ENCODE measurements at regions not wholly inside any gene's neighbourhood (a gene's known extent, or its start where the extent isn't known, plus 50 kb on each side); places are given as distances from the start of the nearest gene placed in this dataset.

GRCh38 chr7:132672200-132672990 lies 96.1 kb upstream of the PLXNA4 start:
- Histone ChIP-seq H4K20me1 (replicated peaks; ENCODE audit: insufficient read depth) (no peaks in the 10 kb centered on the region), H3K79me2 (replicated peaks; ENCODE audit: insufficient read depth) (no peaks in the 10 kb centered on the region), H3F3A (replicated peaks; ENCODE audit: low read depth) (no peaks in the 10 kb centered on the region), H3K4me3 (no peak overlapping the region), H2AFZ (no peak overlapping the region), H3K36me3 (ENCODE audit: insufficient read depth) (no peaks in the 10 kb centered on the region), H3K4me2 (no peak overlapping the region), H3K4me1 (ENCODE audit: insufficient read depth) (no peaks in the 10 kb centered on the region), H3K27ac (ENCODE audit: low read depth) (no peak overlapping the region), H3K9me2 (ENCODE audit: insufficient read depth) (peaks cover 3% of the 10 kb centered on the region; the same call in 1 of the 2 replicates), H3K27me3 (ENCODE audit: insufficient read depth) (no peaks in the 10 kb centered on the region)
- H3K27ac Mint-ChIP-seq = no peak overlapping the region
- peaks cover 3% of the 10 kb centered on the region for H3K27me3 Mint-ChIP-seq (ENCODE audit: insufficient read depth, low read depth, poor library complexity)
- TF ChIP-seq ZNF462 (CRISPR knock-in tag; IDR thresholded peaks at IDR 0.05) (no peak), EZH2phosphoT487 (IDR thresholded peaks at IDR 0.05; ENCODE audit: unreplicated experiment) (no peak), STAT1 (IDR thresholded peaks at IDR 0.05; ENCODE audit: unreplicated experiment) (no peak), NANOG (IDR thresholded peaks at IDR 0.05; ENCODE audit: borderline replicate concordance) (no peak), REST (IDR thresholded peaks at IDR 0.05; ENCODE audit: unreplicated experiment) (no peak), ETS1 (IDR thresholded peaks at IDR 0.05) (no peak), ZNF331 (CRISPR knock-in tag; IDR thresholded peaks at IDR 0.05; ENCODE audit: low read depth) (no peak), ZNF114 (CRISPR knock-in tag; IDR thresholded peaks at IDR 0.05) (no peak), POLR2AphosphoS5 (IDR thresholded peaks at IDR 0.05; ENCODE audit: low read depth) (no peak), JUNB (IDR thresholded peaks at IDR 0.05; ENCODE audit: unreplicated experiment) (no peak), EZH2 (IDR thresholded peaks at IDR 0.05; ENCODE audit: low read depth, unreplicated experiment) (no peak), CREB1 (CRISPR knock-in tag; IDR thresholded peaks at IDR 0.05; ENCODE audit: low read depth) (no peak), CTCF (conservative IDR thresholded peaks at IDR 0.05; ENCODE audit: low read depth in 2 of 2) (no peak)
- no peak overlapping the region for H3K4me3 Mint-ChIP-seq
- H3K4me1 Mint-ChIP-seq = no peaks in the 10 kb centered on the region
- no peaks in the 10 kb centered on the region for H3K36me3 Mint-ChIP-seq (ENCODE audit: low read depth)
- ATAC-seq (no peak), DNase-seq (ENCODE audit: low spot score) (no peak)
- no peaks in the 10 kb centered on the region for H3K9me3 Mint-ChIP-seq

Data from GM23338 (cell line).